ENCODE measurements at regions not wholly inside any gene's neighbourhood (a gene's known extent, or its start where the extent isn't known, plus 50 kb on each side); places are given as distances from the start of the nearest gene placed in this dataset.

- Histone ChIP-seq H3K23ac (ENCODE audit: insufficient read length) (no peak overlapping the region), H2AFZ (ENCODE audit: low read length) (no peak overlapping the region), H3K79me2 (ENCODE audit: control insufficient read depth in 1 of 2, insufficient read depth in 2 of 2, low read length in 2 of 2) (no peaks in the 10 kb centered on the region), H3K9me3 (ENCODE audit: insufficient read depth in 2 of 2, low read depth in 1 of 2, low read length in 1 of 2) (no peaks in the 10 kb centered on the region), H3K23me2 (ENCODE audit: low read depth, low read length) (peaks cover 2% of the 10 kb centered on the region; the same call in 1 of the 2 replicates), H2AK5ac (ENCODE audit: low read depth, low read length) (no peak overlapping the region), H3K79me1 (ENCODE audit: low read depth, low read length) (no peaks in the 10 kb centered on the region), H3K4me3 (ENCODE audit: extremely low read depth in 1 of 4, insufficient read depth in 2 of 4, low read depth in 3 of 4, low read length in 4 of 4) (no peak overlapping the region), H3K14ac (ENCODE audit: insufficient read length) (no peak overlapping the region), H3K4me2 (ENCODE audit: insufficient read depth in 1 of 2, low read depth in 2 of 2, low read length in 2 of 2) (no peak overlapping the region), H3K27me3 (replicated peaks in 1 of 4; ENCODE audit: control insufficient read depth in 3 of 4, extremely low read depth in 1 of 4, insufficient read depth in 3 of 4, low read length in 3 of 4) (no peaks in the 10 kb centered on the region), H3K4me1 (replicated peaks in 1 of 4; ENCODE audit: control insufficient read depth in 3 of 4, insufficient read depth in 4 of 4, low read length in 3 of 4) (no peaks in the 10 kb centered on the region), H4K91ac (replicated peaks; ENCODE audit: insufficient read length, low read length) (no peak overlapping the region), H2BK5ac (ENCODE audit: low read depth, low read length) (no peak overlapping the region), H2BK20ac (ENCODE audit: low read length) (no peak overlapping the region), H3K56ac (replicated peaks; ENCODE audit: insufficient read length, low read depth, low read length) (no peak overlapping the region), H2BK120ac (replicated peaks; ENCODE audit: low read depth, low read length) (no peak overlapping the region), H4K5ac (ENCODE audit: insufficient read length, low read depth, low read length) (no peak overlapping the region), H2BK12ac (ENCODE audit: low read depth, low read length) (no peak overlapping the region), H3K27ac (ENCODE audit: low read depth, low read length) (no peak overlapping the region), H4K8ac (ENCODE audit: extremely low read depth, insufficient read depth, low read length) (no peak overlapping the region), H4K20me1 (replicated peaks in 1 of 2; ENCODE audit: control insufficient read depth in 1 of 2, insufficient read depth in 2 of 2, low read length in 2 of 2) (no peaks in the 10 kb centered on the region), H3K36me3 (ENCODE audit: control insufficient read depth in 2 of 4, insufficient read depth in 4 of 4, low read length in 3 of 4) (no peaks in the 10 kb centered on the region), H3K9ac (replicated peaks in 1 of 4; ENCODE audit: extremely low read depth in 1 of 4, low read depth in 3 of 4, low read length in 3 of 4) (no peak overlapping the region), H3K4ac (replicated peaks; ENCODE audit: insufficient read length, low read depth, low read length) (no peak overlapping the region), H2BK15ac (ENCODE audit: low read length) (no peak overlapping the region), H3K18ac (ENCODE audit: extremely low read depth, low read length) (no peak overlapping the region)
- ChIA-PET POLR2A (ENCODE audit: partially characterized antibody) (no interaction called here), CTCF (ENCODE audit: partially characterized antibody) (interaction anchor here (0.6 to 1.4 kb wide), 2 partner anchors 17 to 1768 kb away, joined by 5 to 7 read pairs; no protein-coding TSS in a partner anchor)
- no peak for DNase-seq (ENCODE audit: low read depth in 1 of 2, low spot score in 2 of 2)
- no peak for FAIRE-seq
- 95% methylated on average over 2 of the region's 2 CpGs; no CpG with 5 or more reads in 1 of the 2 experiments for WGBS, 2 experiments (ENCODE audit: extremely low coverage in 1 of 2, insufficient coverage in 1 of 2, insufficient read length in 1 of 2, insufficient replicate concordance in 2 of 2, low coverage in 1 of 2, low lambda C conversion rate in 2 of 2, missing lambda C conversion rate in 1 of 2)
- TF ChIP-seq, protein P1, sequence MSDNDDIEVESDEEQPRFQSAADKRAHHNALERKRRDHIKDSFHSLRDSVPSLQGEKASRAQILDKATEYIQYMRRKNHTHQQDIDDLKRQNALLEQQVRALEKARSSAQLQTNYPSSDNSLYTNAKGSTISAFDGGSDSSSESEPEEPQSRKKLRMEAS (IDR thresholded peaks at IDR 0.05), result no peak
- TF ChIP-seq NANOG (IDR thresholded peaks at IDR 0.05; ENCODE audit: insufficient read depth, low read depth, low read length, poor library complexity, severe bottlenecking) (no peak), SAP30 (IDR thresholded peaks at IDR 0.05; ENCODE audit: insufficient read depth, insufficient replicate concordance, low read length) (no peak), TBP (IDR thresholded peaks at IDR 0.05; ENCODE audit: low read depth, low read length) (no peak), GABPA (IDR thresholded peaks at IDR 0.05; ENCODE audit: borderline replicate concordance, insufficient read depth, low read length) (no peak), CEBPB (IDR thresholded peaks at IDR 0.05; ENCODE audit: low read depth, low read length) (no peak), SIX5 (IDR thresholded peaks at IDR 0.05; ENCODE audit: low read depth, low read length) (no peak), PHF8 (conservative IDR thresholded peaks at IDR 0.05; ENCODE audit: low read depth, low read length) (no peak), RBBP5 (IDR thresholded peaks at IDR 0.05; ENCODE audit: borderline replicate concordance, low read depth, low read length) (no peak), ZNF274 (IDR thresholded peaks at IDR 0.05; ENCODE audit: borderline replicate concordance, extremely low read depth, low read length) (no peak), JUND (IDR thresholded peaks at IDR 0.05; ENCODE audit: low read length) (no peak), POLR2AphosphoS5 (IDR thresholded peaks at IDR 0.05; ENCODE audit: low read depth, low read length) (no peak), CBX8 (IDR thresholded peaks at IDR 0.05; ENCODE audit: borderline replicate concordance, low read depth, low read length) (no peak), SIN3A (conservative IDR thresholded peaks at IDR 0.05 in 1 of 2, IDR thresholded peaks at IDR 0.05 in 1 of 2; ENCODE audit: low read depth in 1 of 2, low read length in 2 of 2) (no peak)
Measured at GRCh38 chr2:153558247-153558646, 79.7 kb upstream of the RPRM start.
